ENCODE measurements at regions not wholly inside any gene's neighbourhood (a gene's known extent, or its start where the extent isn't known, plus 50 kb on each side); places are given as distances from the start of the nearest gene placed in this dataset.
"Not testable (repeated sequence)": the region's sequence is repeated elsewhere in the genome, so short reads cannot be mapped to it uniquely, and the experiment has no call there.

DNA sequence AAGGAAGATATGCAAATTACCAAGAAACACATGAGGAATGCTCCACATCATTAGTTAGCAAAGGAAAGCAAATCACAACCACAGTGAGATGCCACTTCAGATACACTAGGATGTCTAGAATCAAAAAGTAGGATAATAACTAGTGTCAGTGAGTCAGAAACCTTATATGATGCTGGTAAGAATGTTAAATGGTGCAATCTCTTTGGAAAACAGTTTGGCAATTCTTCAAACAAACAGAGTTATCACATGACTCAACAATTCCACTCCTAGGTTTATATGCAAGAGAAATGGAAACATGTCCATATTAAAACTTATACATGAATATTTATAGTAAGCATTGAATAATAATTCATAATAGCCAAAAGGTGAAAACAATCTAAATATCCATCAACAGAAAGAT is 220.9 kb downstream of the FOXG1 start:
- no peak for ATAC-seq
- Mint-ChIP-seq H3K36me3 (no peaks in the 10 kb centered on the region), H3K27me3 (no peaks in the 10 kb centered on the region)

GRCh38 chr14:28997196-28997595 is 230.6 kb downstream of the FOXG1 start:
- not testable (repeated sequence) for H3K4me1 Mint-ChIP-seq, H3K36me3 Mint-ChIP-seq, ATAC-seq, H3K4me3 Mint-ChIP-seq, H3K27me3 Mint-ChIP-seq, H3K27ac Mint-ChIP-seq, H3K9me3 Mint-ChIP-seq

More for the DNA sequence above, 220.9 kb downstream of the FOXG1 start:
- peaks cover 2% of the 10 kb centered on the region for H3K9me3 Mint-ChIP-seq
- H3K27ac Mint-ChIP-seq: no peak overlapping the region
- no peaks in the 10 kb centered on the region for H3K4me1 Mint-ChIP-seq
- H3K4me3 Mint-ChIP-seq: no peak overlapping the region

- ATAC-seq: no peak
- H3K4me3 Mint-ChIP-seq: no peak overlapping the region
- no peaks in the 10 kb centered on the region for H3K4me1 Mint-ChIP-seq
- no peaks in the 10 kb centered on the region for H3K36me3 Mint-ChIP-seq
- H3K27ac Mint-ChIP-seq: no peak overlapping the region
- no peaks in the 10 kb centered on the region for H3K27me3 Mint-ChIP-seq
- H3K9me3 Mint-ChIP-seq: peaks cover 4% of the 10 kb centered on the region
Observed at GRCh38 chr14:28999656-29000055, 233.1 kb downstream of the FOXG1 start.

DNA sequence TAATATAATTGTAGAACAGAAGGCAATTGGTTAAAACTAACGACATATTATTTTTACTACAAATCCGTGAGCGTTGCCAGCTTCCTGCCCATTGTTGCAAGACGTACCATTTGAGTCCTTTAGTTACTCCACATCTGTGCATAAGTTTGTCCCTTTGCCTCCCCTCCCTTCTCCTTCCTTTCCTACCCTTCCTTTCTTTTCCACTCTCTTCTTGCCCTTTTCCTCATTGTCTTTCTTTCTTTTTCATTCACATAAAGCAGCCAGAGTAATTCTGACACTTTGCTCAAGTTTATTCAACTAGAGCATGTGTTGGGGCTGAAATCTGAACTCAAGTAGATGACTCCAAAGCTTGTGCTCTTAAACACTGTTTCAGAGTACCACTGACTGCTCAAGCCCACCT is 239.1 kb downstream of the FOXG1 start:
- Mint-ChIP-seq H3K36me3 (no peaks in the 10 kb centered on the region), H3K4me1 (no peaks in the 10 kb centered on the region)

GRCh38 chr14:29007990-29008389 is 241.4 kb downstream of the FOXG1 start:
- Mint-ChIP-seq H3K4me3 (no peak overlapping the region), H3K27ac (no peak overlapping the region), H3K36me3 (no peaks in the 10 kb centered on the region), H3K4me1 (no peaks in the 10 kb centered on the region), H3K27me3 (no peaks in the 10 kb centered on the region), H3K9me3 (peaks cover 7% of the 10 kb centered on the region)
- ATAC-seq: no peak

More for the DNA sequence above, 239.1 kb downstream of the FOXG1 start:
- Mint-ChIP-seq H3K27me3 (no peaks in the 10 kb centered on the region), H3K27ac (no peak overlapping the region), H3K9me3 (peaks cover 5% of the 10 kb centered on the region), H3K4me3 (no peak overlapping the region)
- no peak for ATAC-seq

- ATAC-seq: no peak
- H3K9me3 Mint-ChIP-seq: peaks cover 3% of the 10 kb centered on the region
- H3K27me3 Mint-ChIP-seq: no peaks in the 10 kb centered on the region
- no peak overlapping the region for H3K4me3 Mint-ChIP-seq
- H3K27ac Mint-ChIP-seq: no peak overlapping the region
- no peaks in the 10 kb centered on the region for H3K4me1 Mint-ChIP-seq
- no peaks in the 10 kb centered on the region for H3K36me3 Mint-ChIP-seq
Observed at GRCh38 chr14:29016050-29016900, 249.7 kb downstream of the FOXG1 start.

GRCh38 chr14:29023505-29023904 is 256.9 kb downstream of the FOXG1 start:
- not testable (repeated sequence) for H3K27ac Mint-ChIP-seq, ATAC-seq, H3K27me3 Mint-ChIP-seq, H3K9me3 Mint-ChIP-seq, H3K36me3 Mint-ChIP-seq, H3K4me1 Mint-ChIP-seq, H3K4me3 Mint-ChIP-seq

DNA sequence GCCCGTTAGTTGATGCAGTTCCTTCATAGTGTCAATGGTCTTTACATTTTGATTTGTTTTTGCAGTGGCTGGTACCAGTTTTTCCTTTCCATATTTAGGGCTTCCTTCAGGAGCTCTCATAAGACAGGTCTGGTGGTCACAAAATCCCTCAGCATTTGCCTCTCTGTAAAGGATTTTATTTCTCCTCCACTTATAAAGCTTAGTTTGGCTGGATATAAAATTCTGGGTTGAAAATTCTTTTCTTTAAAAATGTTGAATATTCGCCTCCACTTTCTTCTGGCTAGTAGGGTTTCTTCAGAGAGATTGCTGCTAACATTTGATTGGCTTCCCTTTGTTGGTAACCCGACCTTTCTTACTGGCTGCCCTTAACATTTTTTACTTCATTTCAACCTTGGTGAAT is 260.9 kb downstream of the FOXG1 start:
- not testable (repeated sequence) for ATAC-seq

GRCh38 chr14:29027941-29028705 is 261.5 kb downstream of the FOXG1 start:
- H3K9me3 Mint-ChIP-seq, ATAC-seq, H3K36me3 Mint-ChIP-seq, H3K4me3 Mint-ChIP-seq, H3K4me1 Mint-ChIP-seq, H3K27me3 Mint-ChIP-seq, H3K27ac Mint-ChIP-seq: not testable (repeated sequence)

More for the DNA sequence above, 260.9 kb downstream of the FOXG1 start:
- not testable (repeated sequence) for H3K4me1 Mint-ChIP-seq, H3K4me3 Mint-ChIP-seq, H3K27me3 Mint-ChIP-seq, H3K27ac Mint-ChIP-seq, H3K36me3 Mint-ChIP-seq, H3K9me3 Mint-ChIP-seq

DNA sequence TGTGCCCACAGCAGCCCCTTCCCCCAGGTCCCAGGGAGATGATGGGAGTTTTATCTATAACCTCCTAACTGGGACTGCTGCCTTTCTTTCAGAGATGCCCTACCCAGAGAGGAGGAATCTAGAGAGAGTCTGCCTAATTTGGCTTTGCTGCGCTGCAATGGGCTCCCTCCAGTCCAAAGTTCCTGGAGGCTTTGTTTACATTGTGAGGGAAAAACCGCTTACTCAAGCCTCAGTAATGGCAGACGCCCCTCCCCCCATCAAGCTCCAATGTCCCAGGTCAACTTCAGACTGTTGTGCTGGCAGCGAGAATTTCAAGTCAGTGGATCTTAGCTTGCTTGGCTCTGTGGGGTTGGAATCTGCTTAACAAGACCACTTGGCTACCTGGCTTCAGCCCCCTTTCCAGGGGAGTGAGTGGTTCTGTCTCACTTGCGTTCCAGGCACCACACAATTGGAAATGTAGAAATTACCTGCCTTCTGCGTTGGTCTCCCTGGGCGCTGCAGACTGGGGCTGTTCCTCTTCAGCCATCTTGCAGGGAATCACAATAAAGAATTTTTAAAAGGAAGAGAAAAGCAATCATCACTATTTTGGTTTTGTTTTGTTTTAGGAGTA is 262.5 kb downstream of the FOXG1 start:
- peaks cover 8% of the 10 kb centered on the region for H3K9me3 Mint-ChIP-seq
- H3K4me3 Mint-ChIP-seq: no peak overlapping the region
- H3K4me1 Mint-ChIP-seq: no peaks in the 10 kb centered on the region
- no peaks in the 10 kb centered on the region for H3K36me3 Mint-ChIP-seq
- H3K27me3 Mint-ChIP-seq: no peaks in the 10 kb centered on the region
- ATAC-seq: no peak
- H3K27ac Mint-ChIP-seq: no peak overlapping the region

GRCh38 chr14:29030121-29030520 is 263.5 kb downstream of the FOXG1 start:
- Mint-ChIP-seq H3K27me3 (no peaks in the 10 kb centered on the region), H3K27ac (no peak overlapping the region), H3K4me3 (no peak overlapping the region), H3K4me1 (no peaks in the 10 kb centered on the region), H3K36me3 (no peaks in the 10 kb centered on the region), H3K9me3 (peaks cover 8% of the 10 kb centered on the region)
- no peak for ATAC-seq

- Mint-ChIP-seq H3K27me3 (no peaks in the 10 kb centered on the region), H3K9me3 (peaks cover 8% of the 10 kb centered on the region), H3K36me3 (no peaks in the 10 kb centered on the region), H3K4me1 (no peaks in the 10 kb centered on the region), H3K27ac (no peak overlapping the region), H3K4me3 (no peak overlapping the region)
- ATAC-seq: no peak
Observed at GRCh38 chr14:29030970-29031369, 264.4 kb downstream of the FOXG1 start.

DNA sequence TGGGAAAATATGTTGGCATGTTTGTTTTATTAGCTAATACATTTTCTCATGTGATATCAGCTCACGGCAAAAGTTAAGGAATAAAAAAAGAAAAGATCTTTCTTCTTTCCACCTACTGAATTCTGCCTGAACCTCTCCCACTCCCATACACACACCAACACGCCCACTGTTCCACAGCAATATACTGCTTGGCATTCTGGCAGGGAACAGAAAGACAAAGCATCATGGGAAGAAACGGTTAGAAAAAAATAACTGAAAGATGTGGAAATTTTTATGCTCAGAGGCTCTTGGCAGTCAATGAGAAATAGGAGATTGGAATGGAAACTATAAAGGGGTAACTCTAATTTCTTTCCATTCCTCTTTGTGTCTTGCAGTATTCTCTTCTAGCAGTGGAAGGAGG is 268.5 kb downstream of the FOXG1 start:
- H3K4me3 Mint-ChIP-seq: no peak overlapping the region
- no peak for ATAC-seq
- H3K27me3 Mint-ChIP-seq: no peaks in the 10 kb centered on the region
- no peak overlapping the region for H3K27ac Mint-ChIP-seq
- peaks cover 2% of the 10 kb centered on the region for H3K9me3 Mint-ChIP-seq
- H3K36me3 Mint-ChIP-seq: no peaks in the 10 kb centered on the region
- H3K4me1 Mint-ChIP-seq: no peaks in the 10 kb centered on the region

GRCh38 chr14:29037411-29037810 is 270.8 kb downstream of the FOXG1 start:
- Mint-ChIP-seq H3K27ac (no peak overlapping the region), H3K4me1 (no peaks in the 10 kb centered on the region), H3K36me3 (no peaks in the 10 kb centered on the region), H3K9me3 (peaks cover 2% of the 10 kb centered on the region), H3K27me3 (no peaks in the 10 kb centered on the region), H3K4me3 (no peak overlapping the region)
- ATAC-seq: no peak

- no peak for ATAC-seq
- peaks cover 2% of the 10 kb centered on the region for H3K9me3 Mint-ChIP-seq
- no peaks in the 10 kb centered on the region for H3K27me3 Mint-ChIP-seq
- no peaks in the 10 kb centered on the region for H3K4me1 Mint-ChIP-seq
- no peaks in the 10 kb centered on the region for H3K36me3 Mint-ChIP-seq
- no peak overlapping the region for H3K27ac Mint-ChIP-seq
- no peak overlapping the region for H3K4me3 Mint-ChIP-seq
Observed at GRCh38 chr14:29039171-29039570, 272.6 kb downstream of the FOXG1 start.
